SK-N-SH (cell line): ENCODE measurements at regions not wholly inside any gene's neighbourhood (a gene's known extent, or its start where the extent isn't known, plus 50 kb on each side); places are given as distances from the start of the nearest gene placed in this dataset.

Experiments used
- CTCF ChIA-PET: fragments of 300-600, 350-600 bp; formaldehyde crosslinking; extraction: SDS; loops from one replicate; lab custom pipeline; 2021; lab: Yijun Ruan, JAX
- POLR2A ChIA-PET: fragments of 350-600 bp; sonication (Branson Sonifier 250); formaldehyde crosslinking; extraction: SDS; loops from one replicate; lab custom pipeline; 2020; ENCODE audit warnings: antibody characterized with exemption, inconsistent platforms; lab: Yijun Ruan, JAX
- DNase-seq: peaks from one replicate; pipeline ENCODE4 v3.0.0; 2012
- H2AFZ ChIP-seq: fragments of 200-600 bp; sonication (generic); 2 replicates; pipeline ENCODE4 v1.8.1; 2016; ENCODE audit warnings: antibody characterized with exemption, mild to moderate bottlenecking, low read depth
- H3F3A ChIP-seq: fragments of 200-600 bp; sonication (generic); replicated peaks from 2 replicates; pipeline ENCODE3; 2016; ENCODE audit warnings: antibody characterized with exemption, mild to moderate bottlenecking; ENCODE audit not compliant: insufficient read depth
- H3K27ac ChIP-seq, 2 experiments: fragments of 200-500 bp in 1 of 2; fragments of 200-600 bp in 1 of 2; sonication (Bioruptor generic) in 1 of 2; sonication (generic), shearing (Covaris generic) in 1 of 2; 2 replicates each; pipeline versions ENCODE4 v1.5.1 to v1.6.1; 2014 to 2016; ENCODE audit warnings: low read depth in 2 of 2, inconsistent platforms in 1 of 2, low read length in 1 of 2, mild to moderate bottlenecking in 1 of 2, mixed read lengths in 1 of 2
- H3K27me3 ChIP-seq: fragments of 200-600 bp; sonication (generic), shearing (Covaris generic); 2 replicates; pipeline ENCODE4 v1.6.1; 2016; ENCODE audit warnings: mixed run types; ENCODE audit not compliant: insufficient read depth
- H3K36me3 ChIP-seq, 2 experiments: fragments of 200-500 bp in 1 of 2; fragments of 200-600 bp in 1 of 2; sonication (Bioruptor generic) in 1 of 2; sonication (generic) in 1 of 2; replicated peaks in 1 of 2; 2 replicates each; pipeline versions ENCODE3 to v1.5.1; 2014 to 2016; ENCODE audit warnings: low read length in 1 of 2, mild to moderate bottlenecking in 1 of 2; ENCODE audit not compliant: insufficient read depth in 2 of 2, control insufficient read depth in 1 of 2
- H3K4me1 ChIP-seq, 2 experiments: fragments of 200-500 bp in 1 of 2; fragments of 200-600 bp in 1 of 2; sonication (Bioruptor generic) in 1 of 2; sonication (generic), shearing (Covaris generic) in 1 of 2; 2 replicates each; pipeline versions ENCODE4 v1.5.1 to v1.6.1; 2014 to 2016; ENCODE audit warnings: low read depth in 1 of 2, low read length in 1 of 2, mixed run types in 1 of 2; ENCODE audit not compliant: insufficient read depth in 2 of 2, control insufficient read depth in 1 of 2
- H3K4me2 ChIP-seq: fragments of 200-600 bp; sonication (generic), shearing (Covaris generic); 2 replicates; pipeline ENCODE4 v1.6.1; 2017; ENCODE audit warnings: mixed run types
- H3K4me3 ChIP-seq, 2 experiments: fragments of 200-500 bp in 1 of 2; fragments of 200-600 bp in 1 of 2; sonication (Bioruptor generic) in 1 of 2; sonication (generic), shearing (Covaris generic) in 1 of 2; 2 replicates each; pipeline versions ENCODE4 v1.5.1 to v1.8.1; 2014 to 2016; ENCODE audit warnings: low read depth in 2 of 2, inconsistent platforms in 1 of 2, low read length in 1 of 2, mild to moderate bottlenecking in 1 of 2, mixed read lengths in 1 of 2, moderate library complexity in 1 of 2
- H3K79me2 ChIP-seq: fragments of 200-600 bp; sonication (generic); 2 replicates; pipeline ENCODE4 v1.8.1; 2017; ENCODE audit warnings: mild to moderate bottlenecking; ENCODE audit not compliant: insufficient read depth
- H3K9ac ChIP-seq: fragments of 200-600 bp; sonication (generic); 2 replicates; pipeline ENCODE4 v1.6.1; 2017; ENCODE audit warnings: mixed run types
- H3K9me2 ChIP-seq: fragments of 200-600 bp; sonication (generic); 2 replicates; pipeline ENCODE4 v1.6.1; 2017; ENCODE audit warnings: mixed run types
- H3K9me3 ChIP-seq: fragments of 200-600 bp; sonication (generic); 2 replicates; pipeline ENCODE4 v1.6.1; 2017; ENCODE audit warnings: mixed run types, mild to moderate bottlenecking, moderate library complexity
- H4K20me1 ChIP-seq: fragments of 200-600 bp; sonication (generic); 2 replicates; pipeline ENCODE4 v1.6.1; 2017; ENCODE audit warnings: mild to moderate bottlenecking, mixed run types; ENCODE audit not compliant: insufficient read depth
- CTCF ChIP-seq: fragments of 200-600 bp; sonication (generic); IDR thresholded peaks from 2 replicates; pipeline ENCODE4 v1.6.1; 2017; ENCODE audit warnings: antibody characterized with exemption, mild to moderate bottlenecking, moderate library complexity
- EP300 ChIP-seq, 2 experiments: IDR thresholded peaks; 2 replicates each; pipeline versions ENCODE4 v1.4.0 to v1.6.1; 2012; ENCODE audit warnings: borderline replicate concordance in 1 of 2, low read depth in 1 of 2, low read length in 1 of 2
- EZH2phosphoT487 ChIP-seq: fragments of 200-600 bp; sonication (generic); IDR thresholded peaks from 2 replicates; pipeline ENCODE4 v1.6.1; 2017; ENCODE audit warnings: low read depth, mixed run types, mild to moderate bottlenecking, antibody characterized with exemption, moderate library complexity, borderline replicate concordance
- GATA2 ChIP-seq: sonication (generic); formaldehyde crosslinking; IDR thresholded peaks from 2 replicates; pipeline ENCODE4 v1.5.0; 2020; ENCODE audit warnings: mild to moderate bottlenecking, missing genetic modification reagents
- JUND ChIP-seq: IDR thresholded peaks from 2 replicates; pipeline ENCODE4 v1.4.0; 2012
- MXI1 ChIP-seq: IDR thresholded peaks from 2 replicates; pipeline ENCODE4 v1.6.1; 2012; ENCODE audit warnings: mild to moderate bottlenecking, low read depth, low read length, improper control_type of control experiment
- NFIC ChIP-seq: IDR thresholded peaks from 2 replicates; pipeline ENCODE4 v1.4.0; 2012; ENCODE audit warnings: borderline replicate concordance
- PBX3 ChIP-seq: IDR thresholded peaks from 2 replicates; pipeline ENCODE4; 2012
- RAD21 ChIP-seq: IDR thresholded peaks from 2 replicates; pipeline ENCODE4 v1.6.1; 2012; ENCODE audit warnings: mild to moderate bottlenecking, low read length
- RCOR1 ChIP-seq: fragments of 150-350 bp; IDR thresholded peaks from 2 replicates; pipeline ENCODE4 v1.6.1; 2017; ENCODE audit warnings: antibody characterized with exemption, low read length
- TAF1 ChIP-seq: IDR thresholded peaks from 2 replicates; pipeline ENCODE4 v1.6.1; 2012; ENCODE audit warnings: low read depth, mild to moderate bottlenecking, low read length, moderate library complexity, borderline replicate concordance
- ZBTB33 ChIP-seq: IDR thresholded peaks from 2 replicates; pipeline ENCODE4 v1.4.0; 2012; ENCODE audit warnings: low read depth, borderline replicate concordance
- WGBS: methylation state at CpG from one replicate; pipeline ENCODE4 v1.1.6; 2017; ENCODE audit warnings: low lambda C conversion rate; 5-methylcytosine and 5-hydroxymethylcytosine counted together
- TF ChIP-seq, protein P1 (sequence below): IDR thresholded peaks from 2 replicates; pipeline ENCODE4 v1.4.0; 2012; ENCODE audit warnings: low read depth, borderline replicate concordance
- TF ChIP-seq, protein P2 (sequence below): fragments of 150-350 bp; IDR thresholded peaks from 2 replicates; pipeline ENCODE4 v1.6.1; 2016; ENCODE audit warnings: mild to moderate bottlenecking, low read depth, low read length
- TF ChIP-seq, protein P3 (sequence below): fragments of 150-350 bp; IDR thresholded peaks from 2 replicates; pipeline ENCODE4 v1.6.1; 2017; ENCODE audit warnings: antibody characterized with exemption, low read length, low read depth, borderline replicate concordance

- Histone ChIP-seq H2AFZ (no peak overlapping the region), H3K4me1 (peaks cover 0 to 4% of the 10 kb centered on the region in 2 experiments; a peak in 2 of 4 replicates), H3K27me3 (no peaks in the 10 kb centered on the region), H3K36me3 (no peaks in the 10 kb centered on the region), H4K20me1 (no peaks in the 10 kb centered on the region), H3K9me3 (no peaks in the 10 kb centered on the region), H3K4me2 (no peak overlapping the region), H3K79me2 (no peaks in the 10 kb centered on the region), H3K27ac (no peak overlapping the region; a peak in 1 of 4 replicates), H3F3A (no peaks in the 10 kb centered on the region), H3K9me2 (no peaks in the 10 kb centered on the region), H3K9ac (no peak overlapping the region), H3K4me3 (no peak overlapping the region)
- DNase-seq, result no peak
- ChIA-PET POLR2A (no interaction called here), CTCF (no interaction called here)
- TF ChIP-seq EZH2phosphoT487, result no peak
- TF ChIP-seq TAF1, result no peak
- no peak for TF ChIP-seq RAD21
- TF ChIP-seq, protein P1, sequence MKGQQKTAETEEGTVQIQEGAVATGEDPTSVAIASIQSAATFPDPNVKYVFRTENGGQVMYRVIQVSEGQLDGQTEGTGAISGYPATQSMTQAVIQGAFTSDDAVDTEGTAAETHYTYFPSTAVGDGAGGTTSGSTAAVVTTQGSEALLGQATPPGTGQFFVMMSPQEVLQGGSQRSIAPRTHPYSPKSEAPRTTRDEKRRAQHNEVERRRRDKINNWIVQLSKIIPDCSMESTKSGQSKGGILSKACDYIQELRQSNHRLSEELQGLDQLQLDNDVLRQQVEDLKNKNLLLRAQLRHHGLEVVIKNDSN, result no peak
- TF ChIP-seq PBX3, result no peak
- TF ChIP-seq GATA2 (CRISPR knock-in tag), result no peak
- TF ChIP-seq RCOR1, result no peak
- TF ChIP-seq, protein P2, sequence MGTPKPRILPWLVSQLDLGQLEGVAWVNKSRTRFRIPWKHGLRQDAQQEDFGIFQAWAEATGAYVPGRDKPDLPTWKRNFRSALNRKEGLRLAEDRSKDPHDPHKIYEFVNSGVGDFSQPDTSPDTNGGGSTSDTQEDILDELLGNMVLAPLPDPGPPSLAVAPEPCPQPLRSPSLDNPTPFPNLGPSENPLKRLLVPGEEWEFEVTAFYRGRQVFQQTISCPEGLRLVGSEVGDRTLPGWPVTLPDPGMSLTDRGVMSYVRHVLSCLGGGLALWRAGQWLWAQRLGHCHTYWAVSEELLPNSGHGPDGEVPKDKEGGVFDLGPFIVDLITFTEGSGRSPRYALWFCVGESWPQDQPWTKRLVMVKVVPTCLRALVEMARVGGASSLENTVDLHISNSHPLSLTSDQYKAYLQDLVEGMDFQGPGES, result no peak
- WGBS, result 48% methylated on average over 3 of the region's 3 CpGs
Measured at GRCh38 chr9:28127101-28127500, 553.8 kb upstream of the C9orf72 start.

DNA sequence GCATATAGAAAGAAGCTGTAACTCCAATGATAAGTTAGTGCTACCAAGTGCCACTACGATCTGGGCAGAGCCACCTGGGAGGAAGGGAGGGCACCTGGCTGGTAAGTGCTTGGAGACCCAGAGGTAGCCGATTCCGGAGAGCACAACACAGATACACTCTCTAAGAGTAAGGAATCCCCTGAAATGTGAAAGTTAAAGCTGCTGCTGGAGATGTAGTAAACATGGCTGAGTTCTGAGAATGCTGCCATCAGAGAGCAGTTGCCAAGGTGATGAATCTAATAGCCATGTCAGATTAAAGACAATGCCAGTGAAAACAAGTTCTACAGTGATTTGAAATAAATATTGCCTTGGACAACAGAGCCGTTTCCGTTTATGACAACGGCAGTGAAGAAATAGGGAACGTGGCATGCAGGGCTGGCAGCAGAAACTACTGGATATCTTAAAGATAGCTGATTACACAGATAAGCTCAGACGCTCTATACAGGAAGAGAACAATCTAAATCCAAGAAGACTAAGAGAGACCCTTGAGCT is 561.2 kb upstream of the C9orf72 start:
- 75% methylated on average over 8 of the region's 8 CpGs for WGBS
- H3K9ac ChIP-seq, result no peak overlapping the region
- CTCF ChIA-PET, result no interaction called here
- no peaks in the 10 kb centered on the region for H3F3A ChIP-seq
- DNase-seq, result no peak
- no peaks in the 10 kb centered on the region for H3K9me2 ChIP-seq
- no peaks in the 10 kb centered on the region for H3K79me2 ChIP-seq
- peaks cover 2 to 13% of the 10 kb centered on the region in 2 experiments; a peak in 3 of 4 replicates for H3K4me1 ChIP-seq
- no peak overlapping the region for H3K4me3 ChIP-seq
- no peak overlapping the region for H2AFZ ChIP-seq
- H3K4me2 ChIP-seq, result no peak overlapping the region
- no peak overlapping the region; a peak in 1 of 4 replicates for H3K27ac ChIP-seq
- H3K27me3 ChIP-seq, result no peaks in the 10 kb centered on the region
- POLR2A ChIA-PET, result no interaction called here
- no peaks in the 10 kb centered on the region for H3K9me3 ChIP-seq
- H3K36me3 ChIP-seq, result no peaks in the 10 kb centered on the region
- no peaks in the 10 kb centered on the region for H4K20me1 ChIP-seq
- TF ChIP-seq, protein P3, sequence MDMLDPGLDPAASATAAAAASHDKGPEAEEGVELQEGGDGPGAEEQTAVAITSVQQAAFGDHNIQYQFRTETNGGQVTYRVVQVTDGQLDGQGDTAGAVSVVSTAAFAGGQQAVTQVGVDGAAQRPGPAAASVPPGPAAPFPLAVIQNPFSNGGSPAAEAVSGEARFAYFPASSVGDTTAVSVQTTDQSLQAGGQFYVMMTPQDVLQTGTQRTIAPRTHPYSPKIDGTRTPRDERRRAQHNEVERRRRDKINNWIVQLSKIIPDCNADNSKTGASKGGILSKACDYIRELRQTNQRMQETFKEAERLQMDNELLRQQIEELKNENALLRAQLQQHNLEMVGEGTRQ, result no peak
- no peak for TF ChIP-seq PBX3
- TF ChIP-seq MXI1, result no peak
- TF ChIP-seq EZH2phosphoT487, result no peak
- no peak for TF ChIP-seq ZBTB33
- TF ChIP-seq NFIC, result no peak
- TF ChIP-seq CTCF, result no peak
- TF ChIP-seq, protein P2, result no peak
- no peak for TF ChIP-seq EP300 (IDR thresholded peaks at IDR 0.05; ENCODE audit: borderline replicate concordance in 1 of 2, low read depth in 1 of 2, low read length in 1 of 2)
- TF ChIP-seq JUND, result no peak
